Testis (tissue), 2 donors: ENCODE measurements at regions not wholly inside any gene's neighbourhood (a gene's known extent, or its start where the extent isn't known, plus 50 kb on each side); places are given as distances from the start of the nearest gene placed in this dataset.
A peak's percentile ranks its signal among the peaks of the same experiment; 100 is the strongest.

Experiments
- DNase-seq: peaks from one replicate; pipeline ENCODE4 v3.0.0-alpha.2; 2019
- H3K27ac ChIP-seq, 2 donors: fragments of 200-600 bp; sonication (generic); one replicate each; pipeline ENCODE4 v1.5.1; 2019
- H3K27me3 ChIP-seq: fragments of 200-600 bp; sonication (generic); one replicate; pipeline ENCODE4 v1.5.1; 2019
- H3K36me3 ChIP-seq: fragments of 200-600 bp; sonication (generic); one replicate; pipeline ENCODE4 v1.5.1; 2017; ENCODE audit warnings: low read depth; ENCODE audit errors: missing control alignments
- H3K4me1 ChIP-seq: fragments of 200-600 bp; sonication (generic); one replicate; pipeline ENCODE4 v1.5.1; 2019
- H3K4me3 ChIP-seq, 2 donors: fragments of 200-600 bp; sonication (generic); one replicate each; pipeline ENCODE4 v1.5.1; 2017 to 2019
- H3K9me3 ChIP-seq: fragments of 200-600 bp; sonication (generic); one replicate; pipeline ENCODE4 v1.5.1; 2017
- POLR2A ChIP-seq: fragments of 450-650 bp; IDR thresholded peaks from one replicate; pipeline ENCODE4 v1.6.1; 2017; ENCODE audit warnings: antibody characterized with exemption, mild to moderate bottlenecking, moderate library complexity
- WGBS, 2 donors: methylation state at CpG; one replicate each; pipeline ENCODE4 v1.1.5; 2018; 5-methylcytosine and 5-hydroxymethylcytosine counted together
- intact Hi-C: fragments of 100-400 bp; cut with DNase I; formaldehyde crosslinking; loops from one replicate; pipeline ENCODE4 v1.15.1; 2023; ENCODE audit warnings: low total_unique reads
- TF ChIP-seq, protein P1 (sequence below), 3 experiments: fragments of 450-650 bp in 2 of 3; fragments of 200-600 bp in 1 of 3; sonication (generic) in 1 of 3; IDR thresholded peaks; one replicate each; pipeline ENCODE4 v1.5.1; 2016 to 2019; ENCODE audit warnings: antibody characterized with exemption in 3 of 3, mild to moderate bottlenecking in 2 of 3, moderate library complexity in 1 of 3

DNA sequence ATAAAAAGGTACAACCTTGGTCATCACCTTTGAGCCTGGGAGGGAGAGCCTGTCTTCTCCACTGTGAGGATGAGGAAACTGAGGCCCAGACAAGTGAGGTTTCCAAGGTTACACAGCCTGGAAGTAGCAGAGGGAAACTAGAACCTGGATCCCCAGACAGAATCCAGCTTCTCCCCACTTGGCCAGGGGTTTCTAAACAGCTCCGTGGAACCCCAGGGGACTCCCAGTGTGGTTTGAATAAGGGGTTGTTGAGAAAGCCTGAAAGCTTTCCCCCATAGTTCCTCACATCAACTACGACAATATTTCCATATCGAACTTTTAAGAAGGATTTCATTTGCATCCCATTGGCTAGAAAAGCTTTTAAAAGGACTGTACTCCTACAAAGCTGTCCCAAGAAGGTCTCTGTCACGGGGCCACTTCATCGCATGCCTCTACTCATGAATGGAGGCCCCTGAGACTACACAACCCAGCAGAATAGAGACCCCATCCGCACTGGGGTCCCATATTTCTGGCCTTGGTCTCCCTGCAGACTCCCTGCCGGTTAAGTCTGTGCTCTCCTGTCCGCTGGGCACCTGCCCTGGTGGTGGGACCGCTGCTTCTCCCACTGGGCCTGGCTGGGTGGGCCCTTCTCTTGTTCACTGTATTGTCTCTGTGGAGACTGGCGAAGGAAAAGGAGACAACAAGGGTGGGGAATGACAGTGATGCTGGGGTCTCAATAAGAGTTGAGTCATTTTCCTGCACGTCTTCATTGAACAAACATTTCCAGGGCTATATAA is 178.5 kb downstream of the SMAD6 start:
- Histone ChIP-seq H3K36me3 (no peaks in the 10 kb centered on the region), H3K4me3 (no peak overlapping the region), H3K27me3 (no peaks in the 10 kb centered on the region), H3K9me3 (no peaks in the 10 kb centered on the region), H3K4me1 (peaks cover 29% of the 10 kb centered on the region), H3K27ac (no peak overlapping the region)
- DNase-seq = peak; percentile 2
- 94% methylated on average over 11 of the region's 11 CpGs for WGBS, 2 donors
- TF ChIP-seq POLR2A = no peak
- TF ChIP-seq, protein P1, sequence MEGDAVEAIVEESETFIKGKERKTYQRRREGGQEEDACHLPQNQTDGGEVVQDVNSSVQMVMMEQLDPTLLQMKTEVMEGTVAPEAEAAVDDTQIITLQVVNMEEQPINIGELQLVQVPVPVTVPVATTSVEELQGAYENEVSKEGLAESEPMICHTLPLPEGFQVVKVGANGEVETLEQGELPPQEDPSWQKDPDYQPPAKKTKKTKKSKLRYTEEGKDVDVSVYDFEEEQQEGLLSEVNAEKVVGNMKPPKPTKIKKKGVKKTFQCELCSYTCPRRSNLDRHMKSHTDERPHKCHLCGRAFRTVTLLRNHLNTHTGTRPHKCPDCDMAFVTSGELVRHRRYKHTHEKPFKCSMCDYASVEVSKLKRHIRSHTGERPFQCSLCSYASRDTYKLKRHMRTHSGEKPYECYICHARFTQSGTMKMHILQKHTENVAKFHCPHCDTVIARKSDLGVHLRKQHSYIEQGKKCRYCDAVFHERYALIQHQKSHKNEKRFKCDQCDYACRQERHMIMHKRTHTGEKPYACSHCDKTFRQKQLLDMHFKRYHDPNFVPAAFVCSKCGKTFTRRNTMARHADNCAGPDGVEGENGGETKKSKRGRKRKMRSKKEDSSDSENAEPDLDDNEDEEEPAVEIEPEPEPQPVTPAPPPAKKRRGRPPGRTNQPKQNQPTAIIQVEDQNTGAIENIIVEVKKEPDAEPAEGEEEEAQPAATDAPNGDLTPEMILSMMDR (IDR thresholded peaks at IDR 0.05) = no peak
- intact Hi-C loops = no loop called here

DNA sequence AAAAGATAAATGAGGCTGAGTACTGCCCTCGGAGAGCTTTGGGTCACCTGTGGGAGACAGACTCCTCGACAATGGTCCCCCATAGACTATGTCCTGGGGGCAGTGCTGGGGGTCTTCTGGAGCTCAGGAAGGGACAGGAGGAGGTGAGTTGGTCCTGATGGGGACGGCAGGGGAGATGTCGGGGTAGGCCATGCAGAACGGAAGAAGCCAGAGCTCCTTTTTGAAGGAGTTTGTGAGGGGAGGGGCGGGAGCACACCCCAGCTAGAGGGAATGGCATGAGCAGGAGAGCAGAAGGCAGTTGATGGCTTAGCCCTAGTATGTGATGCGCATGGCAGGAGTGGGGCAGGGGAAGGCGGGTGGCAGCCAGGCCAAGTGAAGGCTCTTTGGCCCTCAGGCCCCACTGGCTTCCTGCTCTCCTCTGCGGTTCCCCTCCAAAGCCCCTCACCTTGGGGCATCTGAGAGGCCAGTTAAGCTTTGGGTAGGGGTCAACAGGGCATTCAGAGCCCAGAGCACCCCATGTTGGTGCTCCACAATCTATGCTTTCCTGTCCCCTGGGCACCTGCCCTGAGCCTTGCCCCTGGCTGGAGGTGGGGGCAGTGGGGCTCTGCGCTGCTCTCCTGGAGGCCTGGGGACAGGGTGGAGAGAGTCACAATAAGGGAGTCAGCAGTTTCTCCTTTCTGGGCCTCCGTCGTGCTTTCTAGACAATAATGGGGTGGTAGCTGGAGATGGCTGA is 179.3 kb downstream of the SMAD6 start:
- Histone ChIP-seq H3K4me1 (peaks cover 29% of the 10 kb centered on the region), H3K27ac (no peak overlapping the region), H3K9me3 (no peaks in the 10 kb centered on the region), H3K27me3 (no peaks in the 10 kb centered on the region), H3K4me3 (no peak overlapping the region), H3K36me3 (no peaks in the 10 kb centered on the region)
- TF ChIP-seq POLR2A = no peak
- TF ChIP-seq, protein P1 (IDR thresholded peaks at IDR 0.05) = no peak
- peak; percentile 6 for DNase-seq
- intact Hi-C loops = no loop called here
- WGBS, 2 donors = 88 to 95% methylated on average over 9 to 12 of the region's 12 CpGs

DNA sequence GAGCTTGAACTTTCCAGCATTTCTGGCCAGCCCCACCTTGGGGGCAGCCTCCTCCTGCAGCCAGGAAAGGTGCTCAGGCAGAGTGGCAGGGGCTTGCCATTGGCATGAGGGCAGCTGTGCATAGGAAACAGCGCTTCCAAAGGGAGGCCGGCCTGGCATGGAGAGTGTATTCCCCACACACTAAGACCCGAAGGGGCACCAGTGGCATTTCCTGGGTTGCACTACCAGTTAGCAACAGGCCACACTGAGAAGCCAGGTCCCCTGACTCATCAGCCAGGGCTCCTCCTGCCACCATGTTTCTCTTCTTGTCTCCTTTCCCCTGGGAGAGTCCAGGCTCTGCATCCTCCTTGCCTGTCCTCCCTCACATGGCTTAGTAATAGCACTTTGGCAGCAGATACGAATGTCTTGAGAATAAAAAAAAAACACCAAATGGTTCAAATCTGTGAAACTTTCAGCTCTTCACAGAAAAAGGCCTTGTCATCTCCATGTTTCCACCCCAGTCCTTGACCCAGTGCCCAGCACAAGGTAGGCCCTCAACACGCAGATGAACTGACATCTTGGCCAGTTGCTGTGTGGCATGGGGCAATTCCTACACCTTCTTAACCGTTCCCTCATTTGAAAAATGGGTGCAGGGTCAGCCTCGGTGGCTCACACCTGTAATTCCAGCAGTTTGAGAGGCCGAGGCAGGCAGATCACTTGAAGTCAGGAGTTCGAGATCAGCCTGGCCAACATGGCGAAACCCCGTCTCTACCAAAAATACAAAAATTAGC is 180.4 kb downstream of the SMAD6 start:
- Histone ChIP-seq H3K27ac (no peak overlapping the region), H3K9me3 (no peaks in the 10 kb centered on the region), H3K4me3 (no peak overlapping the region), H3K4me1 (peaks cover 25% of the 10 kb centered on the region), H3K36me3 (no peaks in the 10 kb centered on the region), H3K27me3 (no peaks in the 10 kb centered on the region)
- 78 to 86% methylated on average over 9 to 11 of the region's 11 CpGs for WGBS, 2 donors
- peak; percentile 10 for DNase-seq
- intact Hi-C loops = no loop called here
- TF ChIP-seq POLR2A = no peak
- TF ChIP-seq, protein P1 (IDR thresholded peaks at IDR 0.05) = no peak

DNA sequence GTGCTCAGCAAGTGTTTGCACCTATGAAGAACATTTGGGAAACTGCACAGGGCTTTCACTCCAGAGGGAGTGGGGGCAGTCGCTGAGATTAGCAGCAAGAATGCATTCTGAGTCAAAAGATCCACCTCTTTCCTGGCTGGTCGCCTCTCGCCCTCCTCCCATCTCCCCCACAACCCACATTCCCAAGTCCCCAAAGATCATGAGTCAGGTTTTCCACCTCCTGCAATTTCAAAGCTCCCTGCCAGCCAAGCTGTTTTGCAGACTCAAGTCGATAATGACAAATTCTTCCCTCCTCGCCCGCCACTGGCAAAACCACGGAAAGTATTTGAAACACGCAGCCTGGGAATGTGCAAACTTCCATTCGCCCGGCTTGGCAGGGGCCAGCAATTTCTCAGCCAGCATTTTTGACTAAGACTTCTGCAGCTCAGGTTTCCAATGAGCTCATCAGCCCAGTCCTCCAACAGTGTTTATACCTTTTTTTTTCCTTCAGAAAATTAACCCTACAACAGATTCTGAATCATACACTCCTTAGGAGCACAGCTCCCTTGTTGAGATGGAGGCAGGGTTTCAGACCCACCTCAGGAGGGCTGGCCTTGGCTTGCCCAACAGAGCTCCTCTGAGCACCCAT is 181.4 kb downstream of the SMAD6 start:
- TF ChIP-seq POLR2A = no peak
- TF ChIP-seq, protein P1 (IDR thresholded peaks at IDR 0.05) = no peak
- no peaks in the 10 kb centered on the region for H3K27me3 ChIP-seq
- H3K27ac ChIP-seq = peak overlapping the region in 1 of 2 donors; percentile 68
- no peaks in the 10 kb centered on the region for H3K36me3 ChIP-seq
- no peak overlapping the region for H3K4me3 ChIP-seq
- peaks cover 16% of the 10 kb centered on the region for H3K4me1 ChIP-seq
- no peaks in the 10 kb centered on the region for H3K9me3 ChIP-seq
- peak; percentile 83 for DNase-seq
- intact Hi-C loops = no loop called here
- WGBS, 2 donors = 27 to 46% methylated on average over 8 to 10 of the region's 10 CpGs
